ENCODE measurements at regions not wholly inside any gene's neighbourhood (a gene's known extent, or its start where the extent isn't known, plus 50 kb on each side); places are given as distances from the start of the nearest gene placed in this dataset.

DNA sequence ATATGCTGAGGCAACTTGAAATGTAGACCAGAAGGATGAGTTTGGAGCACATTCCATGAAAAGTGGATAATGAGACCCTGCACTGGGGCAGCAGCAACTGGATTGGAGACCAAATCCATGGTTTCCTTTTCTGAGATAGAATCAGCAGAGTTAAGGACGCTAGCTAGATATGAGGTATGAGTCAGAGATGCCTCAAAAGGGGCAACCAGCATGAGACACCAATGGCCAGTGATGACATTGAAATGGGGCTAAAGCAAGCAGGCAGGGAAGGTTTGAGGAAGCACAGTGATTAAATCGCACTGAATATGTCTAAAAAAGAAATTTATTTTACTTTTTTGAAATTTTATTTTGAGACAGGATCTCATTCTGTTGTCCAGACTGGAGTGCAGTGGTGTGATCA is 802.4 kb downstream of the TFAP2A start:
- H3K36me3 Mint-ChIP-seq (ENCODE audit: insufficient read depth, unreplicated experiment): no peaks in the 10 kb centered on the region
- no TSS peak for BruUV-seq (replicated peaks)
- CTCF ChIA-PET: no interaction called here
- intact Hi-C loops (cut with micrococcal nuclease; ENCODE audit: unreplicated experiment): no loop called here
- H3K4me3 Mint-ChIP-seq (ENCODE audit: low read depth, unreplicated experiment): no peak overlapping the region
- H3K27me3 Mint-ChIP-seq (ENCODE audit: unreplicated experiment): no peaks in the 10 kb centered on the region
- H3K4me1 Mint-ChIP-seq (ENCODE audit: low read depth, unreplicated experiment): no peaks in the 10 kb centered on the region
- H3K9me3 Mint-ChIP-seq (ENCODE audit: low read depth, unreplicated experiment): no peaks in the 10 kb centered on the region
- TF ChIP-seq, protein P1, sequence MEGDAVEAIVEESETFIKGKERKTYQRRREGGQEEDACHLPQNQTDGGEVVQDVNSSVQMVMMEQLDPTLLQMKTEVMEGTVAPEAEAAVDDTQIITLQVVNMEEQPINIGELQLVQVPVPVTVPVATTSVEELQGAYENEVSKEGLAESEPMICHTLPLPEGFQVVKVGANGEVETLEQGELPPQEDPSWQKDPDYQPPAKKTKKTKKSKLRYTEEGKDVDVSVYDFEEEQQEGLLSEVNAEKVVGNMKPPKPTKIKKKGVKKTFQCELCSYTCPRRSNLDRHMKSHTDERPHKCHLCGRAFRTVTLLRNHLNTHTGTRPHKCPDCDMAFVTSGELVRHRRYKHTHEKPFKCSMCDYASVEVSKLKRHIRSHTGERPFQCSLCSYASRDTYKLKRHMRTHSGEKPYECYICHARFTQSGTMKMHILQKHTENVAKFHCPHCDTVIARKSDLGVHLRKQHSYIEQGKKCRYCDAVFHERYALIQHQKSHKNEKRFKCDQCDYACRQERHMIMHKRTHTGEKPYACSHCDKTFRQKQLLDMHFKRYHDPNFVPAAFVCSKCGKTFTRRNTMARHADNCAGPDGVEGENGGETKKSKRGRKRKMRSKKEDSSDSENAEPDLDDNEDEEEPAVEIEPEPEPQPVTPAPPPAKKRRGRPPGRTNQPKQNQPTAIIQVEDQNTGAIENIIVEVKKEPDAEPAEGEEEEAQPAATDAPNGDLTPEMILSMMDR (IDR thresholded peaks at IDR 0.05; ENCODE audit: unreplicated experiment): no peak
- H3K27ac Mint-ChIP-seq (ENCODE audit: unreplicated experiment): no peak overlapping the region
- no peak for DNase-seq

GRCh38 chr6:9610620-9611415 is 804.1 kb downstream of the TFAP2A start:
- H3K27me3 Mint-ChIP-seq (ENCODE audit: unreplicated experiment): no peaks in the 10 kb centered on the region
- H3K4me1 Mint-ChIP-seq (ENCODE audit: low read depth, unreplicated experiment): no peaks in the 10 kb centered on the region
- BruUV-seq (replicated peaks): no TSS peak
- TF ChIP-seq, protein P1 (IDR thresholded peaks at IDR 0.05; ENCODE audit: unreplicated experiment): no peak
- CTCF ChIA-PET: no interaction called here
- no peak overlapping the region for H3K4me3 Mint-ChIP-seq (ENCODE audit: low read depth, unreplicated experiment)
- H3K27ac Mint-ChIP-seq (ENCODE audit: unreplicated experiment): no peak overlapping the region
- no peaks in the 10 kb centered on the region for H3K9me3 Mint-ChIP-seq (ENCODE audit: low read depth, unreplicated experiment)
- intact Hi-C loops (cut with micrococcal nuclease; ENCODE audit: unreplicated experiment): loop anchor here (2.0 kb wide), 1 partner anchor 360 kb away; no protein-coding TSS in a partner anchor
- no peaks in the 10 kb centered on the region for H3K36me3 Mint-ChIP-seq (ENCODE audit: insufficient read depth, unreplicated experiment)
- no peak for DNase-seq

DNA sequence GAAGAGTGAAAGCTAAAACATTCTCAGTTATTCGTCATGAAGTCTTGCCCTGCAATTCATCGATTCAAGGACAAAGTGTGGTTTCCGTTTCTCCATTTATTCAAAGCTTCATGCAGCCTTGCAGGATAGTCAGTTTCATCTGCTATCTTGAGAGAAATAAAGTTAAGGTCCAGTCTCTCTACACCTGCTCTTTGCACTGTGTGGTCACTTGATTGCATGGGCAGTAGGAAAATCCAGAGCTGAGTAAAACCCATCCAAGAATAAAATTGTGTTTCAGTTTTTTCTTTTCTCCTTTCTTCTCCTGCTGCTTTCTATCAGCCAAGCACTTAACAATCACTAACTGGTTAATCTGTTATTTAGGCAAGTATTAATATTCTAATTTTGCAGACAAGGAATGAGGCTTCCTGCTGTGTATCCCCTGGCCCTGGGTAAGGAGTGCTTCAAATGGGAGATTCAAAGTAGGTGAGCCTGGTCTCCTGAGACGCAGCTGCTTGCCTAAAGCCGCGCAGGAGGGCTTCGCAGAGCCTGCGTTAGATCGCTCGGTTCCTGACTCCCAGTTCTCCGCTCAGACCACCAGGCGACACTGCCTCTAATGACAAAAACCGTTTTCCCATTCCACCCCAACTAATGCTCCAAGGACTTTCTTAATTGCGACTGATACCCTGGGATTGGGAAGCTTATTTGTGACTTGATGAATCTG is 808.3 kb downstream of the TFAP2A start:
- CTCF ChIA-PET: no interaction called here
- no TSS peak for BruUV-seq (replicated peaks)
- TF ChIP-seq, protein P1 (IDR thresholded peaks at IDR 0.05; ENCODE audit: unreplicated experiment): no peak
- DNase-seq: no peak
- Mint-ChIP-seq H3K9me3 (ENCODE audit: low read depth, unreplicated experiment) (no peaks in the 10 kb centered on the region), H3K4me1 (ENCODE audit: low read depth, unreplicated experiment) (no peaks in the 10 kb centered on the region), H3K27me3 (ENCODE audit: unreplicated experiment) (no peaks in the 10 kb centered on the region), H3K4me3 (ENCODE audit: low read depth, unreplicated experiment) (no peak overlapping the region), H3K36me3 (ENCODE audit: insufficient read depth, unreplicated experiment) (no peaks in the 10 kb centered on the region), H3K27ac (ENCODE audit: unreplicated experiment) (no peak overlapping the region)
- intact Hi-C loops (cut with micrococcal nuclease; ENCODE audit: unreplicated experiment): loop anchor here (10.0 kb wide), 1 partner anchor 622 kb away; no protein-coding TSS in a partner anchor

GRCh38 chr6:9594746-9595145 is 820.1 kb downstream of the TFAP2A start:
- BruUV-seq (replicated peaks): no TSS peak
- no peak for DNase-seq
- Mint-ChIP-seq H3K9me3 (ENCODE audit: low read depth, unreplicated experiment) (no peaks in the 10 kb centered on the region), H3K27me3 (ENCODE audit: unreplicated experiment) (no peaks in the 10 kb centered on the region), H3K27ac (ENCODE audit: unreplicated experiment) (no peak overlapping the region), H3K4me3 (ENCODE audit: low read depth, unreplicated experiment) (no peak overlapping the region), H3K36me3 (ENCODE audit: insufficient read depth, unreplicated experiment) (no peaks in the 10 kb centered on the region), H3K4me1 (ENCODE audit: low read depth, unreplicated experiment) (no peaks in the 10 kb centered on the region)
- CTCF ChIA-PET: no interaction called here
- intact Hi-C loops (cut with micrococcal nuclease; ENCODE audit: unreplicated experiment): no loop called here
- TF ChIP-seq, protein P1 (IDR thresholded peaks at IDR 0.05; ENCODE audit: unreplicated experiment): no peak
